GM10266 (cell line): ENCODE measurements at regions not wholly inside any gene's neighbourhood (a gene's known extent, or its start where the extent isn't known, plus 50 kb on each side); places are given as distances from the start of the nearest gene placed in this dataset.

Experiments
- DNase-seq: peaks from one replicate; pipeline ENCODE4 v3.0.0; 2012; ENCODE audit errors: extremely low spot score
- TF ChIP-seq, protein P1 (sequence below): IDR thresholded peaks from 2 replicates; pipeline ENCODE4 v1.5.1; 2012; ENCODE audit warnings: mild to moderate bottlenecking, low read depth; ENCODE audit not compliant: control insufficient read depth, insufficient read depth; ENCODE audit errors: missing control alignments

DNA sequence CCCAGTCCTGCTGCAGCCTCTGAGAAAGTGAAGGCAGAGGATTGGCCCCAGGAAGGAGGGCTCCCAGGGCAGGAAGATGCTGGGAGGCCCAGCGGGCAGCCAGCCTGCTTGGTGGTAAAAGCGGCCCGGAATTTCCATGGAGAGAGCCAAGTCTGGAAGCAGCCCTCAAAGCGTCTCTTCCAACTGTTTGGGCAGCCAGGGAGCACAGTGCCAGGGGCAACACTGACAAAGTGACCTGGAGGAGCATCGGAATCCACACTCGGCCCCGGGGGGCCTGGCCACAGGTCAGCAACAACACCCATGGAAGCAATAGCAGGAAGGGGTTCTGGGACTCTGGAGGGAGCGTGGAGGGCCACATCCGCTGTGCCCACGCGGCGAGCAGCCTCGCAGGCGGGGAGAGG, 63.2 kb upstream of the FGFR2 start:
- DNase-seq: no peak
- TF ChIP-seq, protein P1, sequence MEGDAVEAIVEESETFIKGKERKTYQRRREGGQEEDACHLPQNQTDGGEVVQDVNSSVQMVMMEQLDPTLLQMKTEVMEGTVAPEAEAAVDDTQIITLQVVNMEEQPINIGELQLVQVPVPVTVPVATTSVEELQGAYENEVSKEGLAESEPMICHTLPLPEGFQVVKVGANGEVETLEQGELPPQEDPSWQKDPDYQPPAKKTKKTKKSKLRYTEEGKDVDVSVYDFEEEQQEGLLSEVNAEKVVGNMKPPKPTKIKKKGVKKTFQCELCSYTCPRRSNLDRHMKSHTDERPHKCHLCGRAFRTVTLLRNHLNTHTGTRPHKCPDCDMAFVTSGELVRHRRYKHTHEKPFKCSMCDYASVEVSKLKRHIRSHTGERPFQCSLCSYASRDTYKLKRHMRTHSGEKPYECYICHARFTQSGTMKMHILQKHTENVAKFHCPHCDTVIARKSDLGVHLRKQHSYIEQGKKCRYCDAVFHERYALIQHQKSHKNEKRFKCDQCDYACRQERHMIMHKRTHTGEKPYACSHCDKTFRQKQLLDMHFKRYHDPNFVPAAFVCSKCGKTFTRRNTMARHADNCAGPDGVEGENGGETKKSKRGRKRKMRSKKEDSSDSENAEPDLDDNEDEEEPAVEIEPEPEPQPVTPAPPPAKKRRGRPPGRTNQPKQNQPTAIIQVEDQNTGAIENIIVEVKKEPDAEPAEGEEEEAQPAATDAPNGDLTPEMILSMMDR: no peak

DNA sequence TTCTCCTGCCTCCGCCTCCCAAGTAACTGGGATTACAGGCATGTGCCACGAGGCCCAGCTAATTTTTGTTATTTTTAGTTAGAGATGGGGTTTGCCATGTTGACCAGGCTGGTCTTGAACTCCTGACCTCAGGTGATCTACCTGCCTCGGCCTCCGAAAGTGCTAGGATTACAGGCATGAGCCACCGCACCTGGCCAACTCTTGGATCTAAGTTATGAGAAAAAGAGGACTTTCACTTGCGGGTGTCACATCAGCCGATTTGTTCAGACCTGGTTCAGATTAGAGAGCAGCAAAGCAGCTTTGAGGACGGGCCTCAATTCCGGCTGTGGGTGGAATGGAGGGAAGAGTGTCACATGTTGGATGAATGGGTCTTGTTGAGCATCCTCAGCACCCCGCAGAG, 61.0 kb upstream of the FGFR2 start:
- DNase-seq: no peak
- TF ChIP-seq, protein P1: no peak

DNA sequence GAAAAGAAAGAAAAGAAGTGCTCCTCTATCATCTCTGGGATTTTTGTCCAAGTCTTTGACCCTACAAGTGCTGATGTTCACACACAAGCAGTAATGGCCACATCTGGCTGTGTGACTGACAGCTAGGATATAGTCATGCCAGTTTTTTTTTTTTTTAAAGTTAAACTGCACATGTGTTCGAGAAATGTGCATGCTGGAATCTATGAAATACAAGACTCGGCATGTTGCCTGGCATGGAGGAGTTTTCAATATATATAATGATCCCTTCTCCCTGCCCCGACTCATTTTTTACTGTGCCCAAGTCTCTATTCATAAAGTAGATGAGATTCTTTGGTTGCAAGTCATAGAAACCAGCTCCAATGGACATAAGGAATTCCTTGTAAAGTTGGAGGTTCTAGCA, 60.4 kb upstream of the FGFR2 start:
- no peak for DNase-seq
- TF ChIP-seq, protein P1: no peak

DNA sequence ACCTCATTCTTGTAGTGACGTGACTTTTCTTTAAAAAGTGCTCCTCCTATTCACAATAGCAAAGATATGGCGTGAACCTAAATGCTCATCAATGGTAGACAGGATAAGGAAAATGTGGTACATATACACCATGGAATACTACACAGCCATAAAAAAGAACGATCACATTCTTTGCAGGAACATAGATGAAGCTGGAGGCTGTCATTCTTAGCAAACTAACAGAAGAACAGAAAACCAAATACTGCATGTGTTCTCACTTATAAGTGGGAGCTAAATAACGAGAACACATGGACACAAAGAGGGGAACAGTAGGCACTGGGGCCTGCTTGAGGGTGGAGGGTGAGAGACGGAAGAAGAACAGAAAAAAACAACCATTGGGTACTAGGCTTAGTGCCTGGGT, 59.9 kb upstream of the FGFR2 start:
- TF ChIP-seq, protein P1: no peak
- no peak for DNase-seq

DNA sequence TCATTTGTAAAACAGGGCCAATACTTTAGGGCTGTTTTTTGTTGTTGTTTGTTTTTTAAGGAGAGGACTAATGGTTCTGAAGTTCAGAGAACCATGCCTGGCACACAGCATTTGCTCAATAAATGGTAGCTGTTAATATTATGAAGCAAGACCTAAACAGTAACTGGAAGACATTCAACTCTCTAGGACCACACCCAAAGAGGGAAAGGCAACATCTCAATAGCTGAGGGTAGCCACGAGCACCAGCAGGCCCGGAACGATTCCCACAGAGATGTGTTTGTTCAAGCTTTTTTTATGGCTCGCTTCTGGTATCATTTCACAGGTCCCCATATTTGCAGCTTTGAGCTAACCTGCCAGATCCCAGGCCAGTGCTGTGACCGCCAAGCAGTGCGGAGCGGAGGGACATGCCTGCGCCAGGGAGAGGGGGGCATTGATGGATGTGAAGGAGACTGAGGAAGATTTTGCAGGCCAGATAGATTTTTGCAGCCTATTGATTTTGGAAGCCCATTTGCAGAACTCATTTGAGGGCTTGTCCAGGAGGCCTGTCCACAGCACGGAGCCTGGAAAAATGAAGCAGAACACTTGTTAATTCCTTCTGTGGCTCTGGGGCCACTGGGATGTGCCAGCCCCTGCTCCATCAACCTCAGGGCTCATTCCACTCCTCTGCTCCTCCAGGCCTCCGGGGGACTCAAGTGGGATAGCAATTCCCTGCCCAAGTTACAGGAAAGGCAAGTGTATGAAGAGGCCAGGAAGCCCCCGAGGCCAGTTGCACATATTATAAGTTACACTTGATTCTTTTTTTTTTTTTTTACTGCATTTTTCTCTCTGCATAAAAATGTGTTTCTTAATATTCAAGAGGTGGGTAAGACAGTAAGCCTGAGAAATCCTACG, 57.3 kb upstream of the FGFR2 start:
- TF ChIP-seq, protein P1: no peak
- no peak for DNase-seq

DNA sequence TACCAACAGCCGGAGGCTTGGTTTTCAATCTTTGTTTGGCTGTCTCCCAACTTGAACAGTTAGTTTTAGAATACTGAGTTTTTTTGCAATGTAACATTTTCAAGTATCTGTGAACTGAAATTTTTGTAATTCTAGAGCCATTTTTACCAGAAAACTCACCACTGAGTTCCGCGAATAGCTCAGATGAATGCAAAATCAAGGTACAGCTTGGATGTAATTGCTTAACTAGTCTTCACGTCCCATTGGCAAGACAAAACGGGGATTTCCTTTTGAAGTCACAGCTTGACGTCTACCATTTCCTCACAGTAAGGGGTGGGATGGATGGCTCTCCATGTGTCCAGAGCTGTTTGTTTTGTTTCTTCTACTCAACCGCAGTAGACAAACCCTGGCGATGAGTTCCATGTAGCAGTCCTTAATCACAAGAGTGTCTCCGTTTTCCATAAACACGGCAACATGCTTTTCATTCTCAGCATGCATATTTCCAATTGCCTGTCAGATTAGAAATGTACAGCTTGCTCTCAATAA, 55.8 kb upstream of the FGFR2 start:
- TF ChIP-seq, protein P1: no peak
- DNase-seq: no peak

DNA sequence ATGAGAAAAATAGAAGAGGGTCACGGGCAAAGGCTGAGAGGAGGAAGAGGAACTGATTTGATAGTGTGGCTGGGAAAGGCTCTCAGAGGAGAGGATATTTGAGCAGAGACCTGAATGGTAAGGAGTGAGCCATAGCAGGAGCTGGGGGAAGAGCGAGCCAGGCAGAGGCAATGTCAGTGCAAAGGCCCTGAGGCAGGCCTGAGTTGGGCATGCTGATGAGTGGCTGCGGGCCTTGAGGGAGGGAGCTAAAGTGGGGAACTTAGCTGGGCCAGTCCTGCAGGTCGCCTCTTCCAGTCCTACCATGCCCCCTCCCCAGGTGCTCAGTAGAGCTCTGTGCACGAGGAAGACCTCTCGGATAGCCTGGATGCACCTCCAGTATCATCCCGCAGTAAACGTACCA, 55.4 kb upstream of the FGFR2 start:
- TF ChIP-seq, protein P1: no peak

More for the DNA sequence above, 55.4 kb upstream of the FGFR2 start:
- no peak for DNase-seq
